ENCODE measurements at regions not wholly inside any gene's neighbourhood (a gene's known extent, or its start where the extent isn't known, plus 50 kb on each side); places are given as distances from the start of the nearest gene placed in this dataset.
"Not testable (repeated sequence)": the region's sequence is repeated elsewhere in the genome, so short reads cannot be mapped to it uniquely, and the experiment has no call there.

DNA sequence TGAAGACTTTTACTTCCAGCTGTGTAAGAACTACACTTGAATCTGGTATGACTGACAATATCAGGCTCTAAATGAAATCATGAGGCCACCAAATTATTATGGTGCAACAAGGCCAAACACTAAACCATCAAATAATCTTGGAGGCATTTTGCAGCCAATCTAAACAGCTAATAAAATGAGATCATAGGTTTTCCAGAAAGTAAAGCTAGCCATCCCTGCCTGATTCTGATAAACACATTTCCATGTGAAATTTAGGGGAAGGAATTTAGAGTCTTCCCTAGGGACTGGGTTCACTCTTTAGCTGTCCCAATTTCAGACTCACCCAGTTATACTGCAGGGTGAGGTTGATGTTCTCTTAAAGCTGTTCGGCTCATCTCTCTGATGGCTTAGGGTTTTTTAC lies 190.3 kb upstream of the TMEM196 start:
- no peaks in the 10 kb centered on the region for H3K4me1 ChIP-seq
- H3K36me3 ChIP-seq = no peaks in the 10 kb centered on the region
- no peak overlapping the region for H3K4me3 ChIP-seq
- no peaks in the 10 kb centered on the region for H3K27me3 ChIP-seq
- peak; percentile 40 for ATAC-seq
- TF ChIP-seq, protein P1, sequence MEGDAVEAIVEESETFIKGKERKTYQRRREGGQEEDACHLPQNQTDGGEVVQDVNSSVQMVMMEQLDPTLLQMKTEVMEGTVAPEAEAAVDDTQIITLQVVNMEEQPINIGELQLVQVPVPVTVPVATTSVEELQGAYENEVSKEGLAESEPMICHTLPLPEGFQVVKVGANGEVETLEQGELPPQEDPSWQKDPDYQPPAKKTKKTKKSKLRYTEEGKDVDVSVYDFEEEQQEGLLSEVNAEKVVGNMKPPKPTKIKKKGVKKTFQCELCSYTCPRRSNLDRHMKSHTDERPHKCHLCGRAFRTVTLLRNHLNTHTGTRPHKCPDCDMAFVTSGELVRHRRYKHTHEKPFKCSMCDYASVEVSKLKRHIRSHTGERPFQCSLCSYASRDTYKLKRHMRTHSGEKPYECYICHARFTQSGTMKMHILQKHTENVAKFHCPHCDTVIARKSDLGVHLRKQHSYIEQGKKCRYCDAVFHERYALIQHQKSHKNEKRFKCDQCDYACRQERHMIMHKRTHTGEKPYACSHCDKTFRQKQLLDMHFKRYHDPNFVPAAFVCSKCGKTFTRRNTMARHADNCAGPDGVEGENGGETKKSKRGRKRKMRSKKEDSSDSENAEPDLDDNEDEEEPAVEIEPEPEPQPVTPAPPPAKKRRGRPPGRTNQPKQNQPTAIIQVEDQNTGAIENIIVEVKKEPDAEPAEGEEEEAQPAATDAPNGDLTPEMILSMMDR (IDR thresholded peaks at IDR 0.05) = no peak
- no peak for TF ChIP-seq POLR2AphosphoS5 (IDR thresholded peaks at IDR 0.05)
- TF ChIP-seq EP300 (IDR thresholded peaks at IDR 0.05) = no peak
- no peak for TF ChIP-seq POLR2A (IDR thresholded peaks at IDR 0.05)
- WGBS, 2 donors (ENCODE audit: low coverage in 1 of 2) = 78 to 86% methylated on average over 1 of the region's 1 CpG
- no peak overlapping the region for H3K27ac ChIP-seq
- H3K9me3 ChIP-seq = no peaks in the 10 kb centered on the region

DNA sequence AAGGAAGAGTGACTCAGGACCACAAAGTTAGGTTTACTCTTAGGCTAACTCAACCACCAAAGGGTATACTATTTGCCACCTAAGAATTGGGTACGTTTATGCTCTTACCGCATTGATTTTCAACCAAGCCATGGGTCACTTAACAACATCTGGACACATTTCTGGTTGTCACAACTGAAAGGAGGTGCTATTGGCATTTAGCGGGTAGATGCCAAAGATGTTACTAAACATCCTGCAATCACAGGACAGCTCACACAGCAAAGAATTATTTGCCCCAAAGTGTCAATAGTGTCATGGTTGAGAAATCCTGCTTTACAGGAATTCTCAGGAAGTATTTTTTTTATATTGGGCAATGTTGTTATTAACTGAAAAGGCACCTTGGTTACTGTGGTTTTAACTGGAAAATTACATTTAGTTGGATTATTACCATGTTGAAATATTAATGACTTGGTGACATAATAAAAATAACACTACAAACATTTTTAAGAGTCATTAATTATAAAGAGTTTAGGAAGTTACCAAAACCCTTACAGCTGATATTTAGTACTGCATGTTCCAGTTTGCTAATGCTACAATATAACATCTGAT lies 185.0 kb upstream of the TMEM196 start:
- Histone ChIP-seq H3K27ac (peak overlapping the region in 2 of 4 donors; percentile 21 to 33), H3K4me3 (no peak overlapping the region), H3K4me1 (no peaks in the 10 kb centered on the region), H3K9me3 (no peaks in the 10 kb centered on the region), H3K27me3 (no peaks in the 10 kb centered on the region), H3K36me3 (no peaks in the 10 kb centered on the region)
- ATAC-seq = peak; percentile 77
- TF ChIP-seq POLR2AphosphoS5 (IDR thresholded peaks at IDR 0.05) = peak; percentile 47
- TF ChIP-seq POLR2A (IDR thresholded peaks at IDR 0.05) = no peak
- WGBS, 2 donors (ENCODE audit: low coverage in 1 of 2) = 73 to 81% methylated on average over 3 of the region's 3 CpGs

DNA sequence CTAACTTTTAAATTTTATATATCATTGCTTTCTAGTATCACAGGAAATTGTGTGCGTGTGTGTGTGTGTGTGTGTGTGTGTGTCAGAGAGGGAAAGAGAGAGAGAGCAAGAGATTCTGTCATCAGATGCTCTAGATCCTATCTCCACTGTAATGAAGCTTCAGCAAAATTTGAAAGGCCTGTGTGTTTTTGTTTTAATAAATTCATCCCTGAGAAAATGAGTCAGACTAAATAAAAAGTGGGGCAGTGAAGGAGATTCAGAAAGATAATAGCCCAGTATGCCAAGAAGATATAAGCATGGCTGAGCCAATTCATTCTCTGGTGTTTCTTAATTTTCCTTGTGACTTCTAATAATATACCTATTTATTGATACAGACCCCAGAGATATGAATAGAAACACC lies 184.2 kb upstream of the TMEM196 start:
- Histone ChIP-seq H3K4me3 (no peak overlapping the region), H3K27me3 (no peaks in the 10 kb centered on the region), H3K4me1 (no peaks in the 10 kb centered on the region), H3K36me3 (no peaks in the 10 kb centered on the region), H3K9me3 (no peaks in the 10 kb centered on the region), H3K27ac (peak overlapping the region in 1 of 4 donors; percentile 33)
- no peak for ATAC-seq
- TF ChIP-seq POLR2A (IDR thresholded peaks at IDR 0.05) (no peak), EP300 (IDR thresholded peaks at IDR 0.05) (no peak)
- 50 to 100% methylated on average over 1 of the region's 1 CpG for WGBS, 2 donors (ENCODE audit: low coverage in 1 of 2)

DNA sequence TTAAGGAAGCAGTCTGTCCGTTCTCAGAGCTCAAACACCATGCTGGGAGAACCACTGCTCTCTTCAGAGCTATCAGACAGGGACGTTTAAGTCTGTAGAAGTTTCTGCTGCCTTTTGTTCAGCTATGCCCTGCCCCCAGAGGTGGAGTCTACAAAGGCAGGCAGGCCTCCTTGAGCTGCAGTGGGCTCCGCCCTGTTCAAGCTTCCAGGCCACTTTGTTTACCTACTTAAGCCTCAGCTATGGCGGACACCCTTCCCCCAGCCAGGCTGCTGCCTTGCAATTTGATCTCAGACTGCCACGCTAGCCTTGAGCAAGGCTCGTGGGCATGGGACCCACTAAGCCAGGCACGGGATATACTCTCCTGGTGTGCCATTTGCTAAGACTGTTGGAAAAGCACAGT lies 180.7 kb upstream of the TMEM196 start:
- WGBS, 2 donors (ENCODE audit: low coverage in 1 of 2) = 50 to 64% methylated on average over 2 of the region's 7 CpGs
- not testable (repeated sequence) for H3K4me3 ChIP-seq, H3K36me3 ChIP-seq, H3K4me1 ChIP-seq, ATAC-seq, H3K27me3 ChIP-seq, H3K27ac ChIP-seq, H3K9me3 ChIP-seq

DNA sequence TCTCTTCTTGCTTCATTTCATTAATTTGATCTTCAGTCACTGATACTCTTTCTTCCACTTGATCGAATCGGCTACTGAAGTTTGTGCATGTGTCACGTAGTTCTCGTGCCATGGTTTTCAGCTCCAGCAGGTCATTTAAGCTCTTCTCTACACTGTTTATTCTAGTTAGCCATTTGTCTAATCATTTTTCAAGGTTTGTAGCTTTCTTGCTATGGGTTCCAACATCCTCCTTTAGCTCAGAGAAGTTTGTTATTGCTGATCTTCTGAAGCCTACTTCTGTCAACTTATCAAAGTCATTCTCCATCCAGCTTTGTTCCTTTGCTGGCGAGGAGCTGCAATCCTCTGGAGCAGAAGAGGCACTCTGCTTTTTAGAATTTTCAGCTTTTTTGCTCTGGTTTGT lies 180.0 kb upstream of the TMEM196 start:
- not testable (repeated sequence) for H3K27ac ChIP-seq, H3K36me3 ChIP-seq, H3K27me3 ChIP-seq, ATAC-seq, H3K9me3 ChIP-seq, H3K4me3 ChIP-seq, H3K4me1 ChIP-seq
- 61 to 76% methylated on average over 3 to 5 of the region's 5 CpGs for WGBS, 2 donors (ENCODE audit: low coverage in 1 of 2)

DNA sequence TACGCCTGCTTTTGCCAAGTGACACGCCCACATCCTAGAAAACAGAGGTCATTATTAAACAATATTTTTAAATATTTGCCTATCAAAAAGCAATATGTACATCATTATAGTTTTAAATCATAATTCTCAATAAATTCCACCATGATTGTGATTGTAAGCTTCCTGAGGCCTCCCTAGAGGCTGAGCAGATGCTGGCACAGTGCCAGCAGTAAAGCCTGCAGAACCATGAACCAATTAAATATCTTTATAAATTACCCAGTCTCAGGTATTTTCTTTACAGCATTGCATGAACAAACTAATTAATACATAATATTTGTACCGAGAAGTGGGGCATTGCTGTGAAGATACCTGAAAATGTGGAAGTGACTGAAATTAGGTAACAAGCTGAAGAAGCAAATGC lies 174.7 kb upstream of the TMEM196 start:
- H3K9me3 ChIP-seq = no peaks in the 10 kb centered on the region
- TF ChIP-seq, protein P1 (IDR thresholded peaks at IDR 0.05) = no peak
- TF ChIP-seq POLR2AphosphoS5 (IDR thresholded peaks at IDR 0.05) (no peak), EP300 (IDR thresholded peaks at IDR 0.05) (no peak)
- no peak overlapping the region for H3K27ac ChIP-seq
- 63 to 84% methylated on average over 2 to 3 of the region's 3 CpGs for WGBS, 2 donors (ENCODE audit: low coverage in 1 of 2)
- H3K4me1 ChIP-seq = no peaks in the 10 kb centered on the region
- no peaks in the 10 kb centered on the region for H3K27me3 ChIP-seq
- no peak for ATAC-seq
- no peaks in the 10 kb centered on the region for H3K36me3 ChIP-seq
- H3K4me3 ChIP-seq = no peak overlapping the region

DNA sequence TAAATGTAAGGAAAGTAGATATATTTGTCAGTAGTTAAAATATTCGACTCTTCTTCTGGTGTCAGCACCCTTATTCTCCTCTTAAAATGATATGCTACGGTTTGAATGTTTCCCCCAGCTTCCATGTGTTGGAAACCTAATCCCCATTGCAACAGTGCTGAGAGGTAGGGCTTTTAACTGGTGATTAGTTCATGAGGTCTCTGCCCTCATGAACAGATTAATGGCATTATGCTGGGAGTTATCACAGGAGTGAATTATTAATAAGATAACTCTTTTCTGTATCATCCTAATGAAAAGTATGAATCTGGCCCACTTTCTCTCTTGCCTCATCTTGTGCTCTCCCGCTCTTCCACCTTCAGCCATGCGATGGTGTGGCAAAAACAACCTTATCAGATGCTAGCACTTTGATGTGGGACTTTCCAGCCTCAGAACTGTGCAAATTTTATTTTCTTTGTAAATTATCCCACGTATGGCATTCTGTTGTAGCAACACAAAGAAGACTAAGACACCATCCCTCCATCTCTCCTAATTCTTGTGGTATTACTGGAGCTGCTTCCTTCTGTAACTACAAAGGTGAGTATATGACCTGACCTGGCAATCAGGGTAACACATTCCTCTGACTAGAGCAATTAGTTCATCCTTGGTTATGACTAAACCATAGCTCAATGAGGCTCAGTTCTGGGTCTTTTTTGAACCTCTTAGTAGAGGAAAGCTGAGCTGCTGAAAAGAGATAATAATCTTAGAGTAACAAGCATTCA lies 171.1 kb upstream of the TMEM196 start:
- Histone ChIP-seq H3K9me3 (no peaks in the 10 kb centered on the region), H3K27me3 (no peaks in the 10 kb centered on the region), H3K27ac (no peak overlapping the region), H3K4me1 (no peaks in the 10 kb centered on the region), H3K36me3 (no peaks in the 10 kb centered on the region), H3K4me3 (no peak overlapping the region)
- no peak for ATAC-seq
- TF ChIP-seq, protein P1 (IDR thresholded peaks at IDR 0.05) = no peak
- TF ChIP-seq POLR2AphosphoS5 (IDR thresholded peaks at IDR 0.05) (no peak), EP300 (IDR thresholded peaks at IDR 0.05) (no peak), POLR2A (IDR thresholded peaks at IDR 0.05) (no peak)
- WGBS, 2 donors (ENCODE audit: low coverage in 1 of 2) = 84 to 91% methylated on average over 5 of the region's 5 CpGs

Measured in gastroesophageal sphincter (tissue), 4 donors.